H1 (cell line): ENCODE measurements at regions not wholly inside any gene's neighbourhood (a gene's known extent, or its start where the extent isn't known, plus 50 kb on each side); places are given as distances from the start of the nearest gene placed in this dataset.

Experiments
- CTCF ChIA-PET: fragments of 300-600 bp; sonication (Branson Sonifier 250); formaldehyde crosslinking; loops from one replicate; lab custom pipeline; 2021; ENCODE audit not compliant: partially characterized antibody; lab: Charles Lee
- POLR2A ChIA-PET: fragments of 300-600 bp; sonication (Branson Sonifier 250); formaldehyde crosslinking; loops from one replicate; lab custom pipeline; 2021; ENCODE audit warnings: inconsistent platforms; ENCODE audit not compliant: partially characterized antibody; lab: Charles Lee
- DNase-seq, 2 experiments: peaks; one replicate each; pipeline versions ENCODE4 v3.0.0 to v3.0.0-alpha.2; 2010 to 2022; ENCODE audit warnings: low spot score in 2 of 2, low read depth in 1 of 2, mixed read lengths in 1 of 2
- FAIRE-seq: peaks from 2 replicates; lab custom pipeline; 2011; peaks lifted over from hg19 to GRCh38; lab: Jason Lieb, UNC
- H2AFZ ChIP-seq: 2 replicates; pipeline ENCODE4 v1.8.1; 2012; ENCODE audit warnings: low read length, inconsistent platforms
- H2AK5ac ChIP-seq: 2 replicates; pipeline ENCODE4 v1.6.1; 2013; ENCODE audit warnings: low read depth, low read length
- H2BK120ac ChIP-seq: replicated peaks from 2 replicates; pipeline ENCODE3; 2013; ENCODE audit warnings: low read depth, low read length, inconsistent platforms
- H2BK12ac ChIP-seq: 2 replicates; pipeline ENCODE4 v1.6.1; 2013; ENCODE audit warnings: low read depth, low read length
- H2BK15ac ChIP-seq: 2 replicates; pipeline ENCODE4 v1.6.1; 2013; ENCODE audit warnings: low read length
- H2BK20ac ChIP-seq: 2 replicates; pipeline ENCODE4 v1.6.1; 2013; ENCODE audit warnings: low read length
- H2BK5ac ChIP-seq: 2 replicates; pipeline ENCODE4 v1.6.1; 2013; ENCODE audit warnings: low read depth, low read length
- H3K14ac ChIP-seq: 2 replicates; pipeline ENCODE4 v1.6.1; 2013; ENCODE audit warnings: inconsistent platforms; ENCODE audit not compliant: insufficient read length
- H3K18ac ChIP-seq: 2 replicates; pipeline ENCODE4 v1.6.1; 2013; ENCODE audit warnings: low read length; ENCODE audit errors: extremely low read depth
- H3K23ac ChIP-seq: 2 replicates; pipeline ENCODE4 v1.6.1; 2013; ENCODE audit warnings: inconsistent platforms; ENCODE audit not compliant: insufficient read length
- H3K23me2 ChIP-seq: 2 replicates; pipeline ENCODE4 v1.6.1; 2013; ENCODE audit warnings: low read depth, low read length
- H3K27ac ChIP-seq: 2 replicates; pipeline ENCODE4 v1.6.1; 2011; ENCODE audit warnings: low read depth, low read length, inconsistent platforms
- H3K27me3 ChIP-seq, 4 experiments: replicated peaks in 1 of 4; 1 replicate in 1 of 4; 2 replicates in 3 of 4; pipeline versions ENCODE4 v1.6.1 to v1.8.1; 2011 to 2013; ENCODE audit warnings: low read length in 3 of 4, mild to moderate bottlenecking in 3 of 4, inconsistent platforms in 2 of 4, mixed read lengths in 2 of 4, moderate library complexity in 1 of 4; ENCODE audit not compliant: control insufficient read depth in 3 of 4, insufficient read depth in 3 of 4; ENCODE audit errors: extremely low read depth in 1 of 4
- H3K36me3 ChIP-seq, 4 experiments: 2 replicates each; pipeline versions ENCODE4 v1.6.1 to v1.8.1; 2011 to 2013; ENCODE audit warnings: mild to moderate bottlenecking in 4 of 4, low read length in 3 of 4, moderate library complexity in 2 of 4, control low read depth in 1 of 4, inconsistent platforms in 1 of 4; ENCODE audit not compliant: insufficient read depth in 4 of 4, control insufficient read depth in 2 of 4
- H3K4ac ChIP-seq: replicated peaks from 2 replicates; pipeline ENCODE3; 2013; ENCODE audit warnings: low read length, low read depth, mixed read lengths, inconsistent platforms; ENCODE audit not compliant: insufficient read length
- H3K4me1 ChIP-seq, 4 experiments: replicated peaks in 1 of 4; 1 replicate in 1 of 4; 2 replicates in 3 of 4; pipeline versions ENCODE4 v1.6.1 to v1.8.1; 2011 to 2013; ENCODE audit warnings: low read length in 3 of 4, inconsistent platforms in 2 of 4, mixed read lengths in 1 of 4; ENCODE audit not compliant: insufficient read depth in 4 of 4, control insufficient read depth in 3 of 4
- H3K4me2 ChIP-seq, 2 experiments: 2 replicates each; pipeline versions ENCODE4 v1.6.1 to v1.8.1; 2011 to 2013; ENCODE audit warnings: low read depth in 2 of 2, low read length in 2 of 2, control low read depth in 1 of 2, inconsistent platforms in 1 of 2, mild to moderate bottlenecking in 1 of 2; ENCODE audit not compliant: insufficient read depth in 1 of 2
- H3K4me3 ChIP-seq, 4 experiments: fragments of 200-600, 300-600 bp in 1 of 4; sonication (generic), shearing (Covaris generic), sonication (Bioruptor Twin) in 1 of 4; 2 replicates each; pipeline versions ENCODE4 v1.5.1 to v1.8.1; 2011 to 2016; ENCODE audit warnings: low read length in 4 of 4, low read depth in 3 of 4, control low read depth in 2 of 4, inconsistent platforms in 2 of 4, mild to moderate bottlenecking in 2 of 4, mixed read lengths in 1 of 4, moderate library complexity in 1 of 4; ENCODE audit not compliant: insufficient read depth in 2 of 4; ENCODE audit errors: extremely low read depth in 1 of 4
- H3K56ac ChIP-seq: replicated peaks from 2 replicates; pipeline ENCODE3; 2013; ENCODE audit warnings: low read depth, mild to moderate bottlenecking, mixed read lengths, low read length, inconsistent platforms; ENCODE audit not compliant: insufficient read length
- H3K79me1 ChIP-seq: 2 replicates; pipeline ENCODE4 v1.6.1; 2013; ENCODE audit warnings: low read depth, low read length, control low read depth
- H3K79me2 ChIP-seq, 2 experiments: 2 replicates each; pipeline versions ENCODE4 v1.6.1 to v1.8.1; 2012 to 2013; ENCODE audit warnings: low read length in 2 of 2, mild to moderate bottlenecking in 2 of 2, inconsistent platforms in 1 of 2; ENCODE audit not compliant: insufficient read depth in 2 of 2, control insufficient read depth in 1 of 2
- H3K9ac ChIP-seq, 4 experiments: replicated peaks in 1 of 4; 1 replicate in 1 of 4; 2 replicates in 3 of 4; pipeline versions ENCODE4 v1.6.1 to v1.8.1; 2011 to 2013; ENCODE audit warnings: low read depth in 3 of 4, low read length in 3 of 4, control low read depth in 2 of 4, mild to moderate bottlenecking in 2 of 4, moderate library complexity in 2 of 4, inconsistent platforms in 1 of 4; ENCODE audit errors: extremely low read depth in 1 of 4
- H3K9me3 ChIP-seq, 2 experiments: 2 replicates each; pipeline versions ENCODE4 v1.6.1 to v1.8.1; 2012 to 2013; ENCODE audit warnings: mild to moderate bottlenecking in 2 of 2, moderate library complexity in 2 of 2, control low read depth in 1 of 2, inconsistent platforms in 1 of 2, low read depth in 1 of 2, low read length in 1 of 2, mixed read lengths in 1 of 2; ENCODE audit not compliant: insufficient read depth in 2 of 2
- H4K20me1 ChIP-seq, 2 experiments: replicated peaks in 1 of 2; 2 replicates each; pipeline versions ENCODE3 to v1.8.1; 2011 to 2013; ENCODE audit warnings: inconsistent platforms in 2 of 2, low read length in 2 of 2, mild to moderate bottlenecking in 1 of 2; ENCODE audit not compliant: insufficient read depth in 2 of 2, control insufficient read depth in 1 of 2
- H4K5ac ChIP-seq: 2 replicates; pipeline ENCODE4 v1.6.1; 2013; ENCODE audit warnings: low read length, low read depth, mixed read lengths, inconsistent platforms; ENCODE audit not compliant: insufficient read length
- H4K8ac ChIP-seq: 2 replicates; pipeline ENCODE4 v1.8.0; 2013; ENCODE audit warnings: mild to moderate bottlenecking, moderate library complexity, low read length, inconsistent platforms; ENCODE audit not compliant: insufficient read depth; ENCODE audit errors: extremely low read depth
- H4K91ac ChIP-seq: replicated peaks from 2 replicates; pipeline ENCODE3; 2013; ENCODE audit warnings: low read length, mixed read lengths, inconsistent platforms; ENCODE audit not compliant: insufficient read length
- ASH2L ChIP-seq: fragments of 200-600, 300-600 bp; sonication (generic); IDR thresholded peaks from one replicate; pipeline ENCODE4 v1.7.1; 2017; ENCODE audit warnings: low read length
- BACH1 ChIP-seq: IDR thresholded peaks from 2 replicates; pipeline ENCODE4 v1.6.1; 2012; ENCODE audit warnings: low read length, improper control_type of control experiment
- BRCA1 ChIP-seq: IDR thresholded peaks from 2 replicates; pipeline ENCODE4 v1.6.1; 2012; ENCODE audit warnings: low read depth, low read length, improper control_type of control experiment
- CBX8 ChIP-seq: fragments of 300-800, 300-1000 bp; sonication (generic); IDR thresholded peaks from 2 replicates; pipeline ENCODE4 v1.7.1; 2016; ENCODE audit warnings: low read depth, low read length, borderline replicate concordance
- CEBPB ChIP-seq: IDR thresholded peaks from 2 replicates; pipeline ENCODE4 v1.6.1; 2012; ENCODE audit warnings: low read depth, low read length
- CHD2 ChIP-seq: IDR thresholded peaks from 2 replicates; pipeline ENCODE4 v1.6.1; 2012; ENCODE audit warnings: low read length, improper control_type of control experiment
- CREB1 ChIP-seq: IDR thresholded peaks from 2 replicates; pipeline ENCODE4 v1.6.1; 2012; ENCODE audit warnings: inconsistent platforms
- FOSL1 ChIP-seq: IDR thresholded peaks from 2 replicates; pipeline ENCODE4 v1.6.1; 2011; ENCODE audit warnings: mild to moderate bottlenecking, low read depth, low read length, moderate library complexity; ENCODE audit not compliant: insufficient read depth
- HDAC2 ChIP-seq, 2 experiments: fragments of 300-600 bp in 1 of 2; sonication (generic) in 1 of 2; IDR thresholded peaks; 2 replicates each; pipeline ENCODE4 v1.6.1; 2011 to 2012; ENCODE audit warnings: low read depth in 2 of 2, low read length in 2 of 2, mild to moderate bottlenecking in 2 of 2, moderate library complexity in 2 of 2, borderline replicate concordance in 1 of 2, inconsistent platforms in 1 of 2
- JUN ChIP-seq: IDR thresholded peaks from 2 replicates; pipeline ENCODE4 v1.6.1; 2011; ENCODE audit warnings: low read depth, mild to moderate bottlenecking, improper control_type of control experiment, low read length
- JUND ChIP-seq: IDR thresholded peaks from 2 replicates; pipeline ENCODE4 v1.6.1; 2011; ENCODE audit warnings: mild to moderate bottlenecking, improper control_type of control experiment, low read length
- KDM5A ChIP-seq: fragments of 200-600 bp; IDR thresholded peaks from 2 replicates; pipeline ENCODE4 v1.7.1; 2012; ENCODE audit warnings: mild to moderate bottlenecking, low read length, inconsistent platforms, mixed read lengths
- NANOG ChIP-seq: IDR thresholded peaks from 2 replicates; pipeline ENCODE4 v1.6.1; 2011; ENCODE audit warnings: low read length, low read depth, mild to moderate bottlenecking, inconsistent platforms; ENCODE audit not compliant: insufficient read depth, poor library complexity, severe bottlenecking
- RXRA ChIP-seq: IDR thresholded peaks from 2 replicates; pipeline ENCODE4 v1.6.1; 2011; ENCODE audit warnings: low read depth, mild to moderate bottlenecking, low read length, moderate library complexity; ENCODE audit not compliant: insufficient read depth
- SUZ12 ChIP-seq: fragments of 200-600 bp; sonication (generic); IDR thresholded peaks from 2 replicates; pipeline ENCODE4 v1.6.1; 2012; ENCODE audit warnings: mild to moderate bottlenecking, inconsistent platforms, low read length, moderate library complexity, mixed read lengths
- TAF7 ChIP-seq: optimal IDR thresholded peaks from 2 replicates; pipeline ENCODE3; 2011; ENCODE audit warnings: low read depth, mild to moderate bottlenecking, inconsistent platforms, low read length, moderate library complexity, borderline replicate concordance
- WGBS, 2 experiments: shearing (Covaris generic) in 1 of 2; methylation state at CpG; one replicate each; pipeline versions ENCODE4 v1.1.6 to v1.1.7; 2013 to 2015; ENCODE audit warnings: low lambda C conversion rate in 2 of 2, mixed read lengths in 2 of 2, inconsistent platforms in 1 of 2, low coverage in 1 of 2, missing lambda C conversion rate in 1 of 2; ENCODE audit not compliant: insufficient replicate concordance in 2 of 2, insufficient coverage in 1 of 2, insufficient read length in 1 of 2; ENCODE audit errors: extremely low coverage in 1 of 2, missing lambda C conversion rate in 1 of 2; 5-methylcytosine and 5-hydroxymethylcytosine counted together

DNA sequence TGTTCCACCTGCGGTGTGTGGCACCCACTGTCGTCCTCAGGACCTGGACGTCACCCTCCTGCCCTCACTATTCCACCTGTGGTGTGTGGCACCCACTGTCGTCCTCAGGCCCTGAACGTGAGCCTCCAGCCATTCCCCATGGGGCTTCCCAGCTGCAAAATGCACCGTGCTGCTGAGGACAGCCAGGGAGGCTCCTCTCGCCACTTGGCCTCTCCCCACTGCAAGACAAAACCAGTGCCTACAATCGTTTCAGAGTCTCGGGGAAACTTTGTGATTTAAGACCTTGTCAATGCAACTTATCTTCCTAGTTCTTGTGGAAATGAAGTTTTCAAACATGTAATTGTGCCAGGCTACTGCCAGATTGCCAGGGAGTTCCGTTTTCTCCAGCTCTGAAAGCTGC, 319.3 kb upstream of the SALL3 start:
- POLR2A ChIA-PET = no interaction called here
- H3K27ac ChIP-seq = no peak overlapping the region
- no peak overlapping the region for H4K5ac ChIP-seq
- no peaks in the 10 kb centered on the region for H3K23me2 ChIP-seq
- H3K14ac ChIP-seq = no peak overlapping the region
- no peak overlapping the region for H4K91ac ChIP-seq
- FAIRE-seq (no peak), DNase-seq (no peak)
- peak overlapping the region; percentile 60; the same call in 1 of the 2 replicates for H2BK12ac ChIP-seq
- WGBS, 2 experiments = 79% methylated on average over 8 of the region's 10 CpGs; no CpG with 5 or more reads in 1 of the 2 experiments
- H2AK5ac ChIP-seq = 0 out of 2 replicates have a peak overlapping the region, but pooled peaks have one; percentile 46
- H2BK15ac ChIP-seq = no peak overlapping the region
- no peaks in the 10 kb centered on the region for H3K4me1 ChIP-seq
- no peak overlapping the region; the same call in 1 of the 2 replicates for H2BK20ac ChIP-seq
- H3K79me1 ChIP-seq = peaks cover under 1% of the 10 kb centered on the region; the same call in 1 of the 2 replicates
- H2BK120ac ChIP-seq = no peak overlapping the region
- H4K20me1 ChIP-seq = no peaks in the 10 kb centered on the region
- no peaks in the 10 kb centered on the region for H3K36me3 ChIP-seq
- no peak overlapping the region for H3K9ac ChIP-seq
- CTCF ChIA-PET = interaction anchor here (0.8 to 2.1 kb wide), 4 partner anchors 111 to 326 kb away, joined by 3 to 10 read pairs (median 4); no protein-coding TSS in a partner anchor
- H3K79me2 ChIP-seq = no peaks in the 10 kb centered on the region
- no peak overlapping the region for H3K4me2 ChIP-seq
- H2AFZ ChIP-seq = no peak overlapping the region
- H3K4ac ChIP-seq = no peak overlapping the region
- no peak overlapping the region for H3K56ac ChIP-seq
- no peak overlapping the region for H3K18ac ChIP-seq
- peaks cover 10 to 14% of the 10 kb centered on the region in 2 experiments for H3K9me3 ChIP-seq
- H2BK5ac ChIP-seq = peak overlapping the region; percentile 78; the same call in 1 of the 2 replicates
- no peak overlapping the region; the same call in 1 of the 2 replicates for H4K8ac ChIP-seq
- H3K23ac ChIP-seq = no peak overlapping the region
- no peaks in the 10 kb centered on the region for H3K27me3 ChIP-seq
- H3K4me3 ChIP-seq = no peak overlapping the region
- TF ChIP-seq HDAC2 (IDR thresholded peaks at IDR 0.05; ENCODE audit: borderline replicate concordance in 1 of 2, low read depth in 2 of 2, low read length in 2 of 2) = no peak
- no peak for TF ChIP-seq JUND
- TF ChIP-seq BACH1 = no peak
- TF ChIP-seq BRCA1 = no peak
- no peak for TF ChIP-seq KDM5A
- TF ChIP-seq CEBPB = no peak
- no peak for TF ChIP-seq CBX8
- TF ChIP-seq FOSL1 = no peak
- TF ChIP-seq TAF7 = no peak
- TF ChIP-seq CREB1 = no peak
- TF ChIP-seq JUN = no peak
- TF ChIP-seq ASH2L = no peak
- no peak for TF ChIP-seq SUZ12
- no peak for TF ChIP-seq RXRA
- TF ChIP-seq CHD2 = no peak
- TF ChIP-seq NANOG = no peak
